ENCODE measurements at regions not wholly inside any gene's neighbourhood (a gene's known extent, or its start where the extent isn't known, plus 50 kb on each side); places are given as distances from the start of the nearest gene placed in this dataset.

GRCh38 chr6:165968408-165968807 is 199.2 kb downstream of the TBXT start:
- Histone ChIP-seq H3K9me3 (no peaks in the 10 kb centered on the region), H3K27ac (no peak overlapping the region), H3K36me3 (no peaks in the 10 kb centered on the region), H3K4me1 (peaks cover 0 to 11% (median 4%) of the 10 kb centered on the region in 4 donors), H3K4me3 (no peak overlapping the region), H3K27me3 (no peaks in the 10 kb centered on the region)
- no peak for DNase-seq
- intact Hi-C loops (cut with DNase I) = no loop called here
- no peak for TF ChIP-seq POLR2A (IDR thresholded peaks at IDR 0.05)
- TF ChIP-seq, protein P1, sequence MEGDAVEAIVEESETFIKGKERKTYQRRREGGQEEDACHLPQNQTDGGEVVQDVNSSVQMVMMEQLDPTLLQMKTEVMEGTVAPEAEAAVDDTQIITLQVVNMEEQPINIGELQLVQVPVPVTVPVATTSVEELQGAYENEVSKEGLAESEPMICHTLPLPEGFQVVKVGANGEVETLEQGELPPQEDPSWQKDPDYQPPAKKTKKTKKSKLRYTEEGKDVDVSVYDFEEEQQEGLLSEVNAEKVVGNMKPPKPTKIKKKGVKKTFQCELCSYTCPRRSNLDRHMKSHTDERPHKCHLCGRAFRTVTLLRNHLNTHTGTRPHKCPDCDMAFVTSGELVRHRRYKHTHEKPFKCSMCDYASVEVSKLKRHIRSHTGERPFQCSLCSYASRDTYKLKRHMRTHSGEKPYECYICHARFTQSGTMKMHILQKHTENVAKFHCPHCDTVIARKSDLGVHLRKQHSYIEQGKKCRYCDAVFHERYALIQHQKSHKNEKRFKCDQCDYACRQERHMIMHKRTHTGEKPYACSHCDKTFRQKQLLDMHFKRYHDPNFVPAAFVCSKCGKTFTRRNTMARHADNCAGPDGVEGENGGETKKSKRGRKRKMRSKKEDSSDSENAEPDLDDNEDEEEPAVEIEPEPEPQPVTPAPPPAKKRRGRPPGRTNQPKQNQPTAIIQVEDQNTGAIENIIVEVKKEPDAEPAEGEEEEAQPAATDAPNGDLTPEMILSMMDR (IDR thresholded peaks at IDR 0.05) = no peak
- no peak for TF ChIP-seq EP300 (IDR thresholded peaks at IDR 0.05)
- WGBS, 2 donors = 86 to 88% methylated on average over 3 of the region's 3 CpGs

DNA sequence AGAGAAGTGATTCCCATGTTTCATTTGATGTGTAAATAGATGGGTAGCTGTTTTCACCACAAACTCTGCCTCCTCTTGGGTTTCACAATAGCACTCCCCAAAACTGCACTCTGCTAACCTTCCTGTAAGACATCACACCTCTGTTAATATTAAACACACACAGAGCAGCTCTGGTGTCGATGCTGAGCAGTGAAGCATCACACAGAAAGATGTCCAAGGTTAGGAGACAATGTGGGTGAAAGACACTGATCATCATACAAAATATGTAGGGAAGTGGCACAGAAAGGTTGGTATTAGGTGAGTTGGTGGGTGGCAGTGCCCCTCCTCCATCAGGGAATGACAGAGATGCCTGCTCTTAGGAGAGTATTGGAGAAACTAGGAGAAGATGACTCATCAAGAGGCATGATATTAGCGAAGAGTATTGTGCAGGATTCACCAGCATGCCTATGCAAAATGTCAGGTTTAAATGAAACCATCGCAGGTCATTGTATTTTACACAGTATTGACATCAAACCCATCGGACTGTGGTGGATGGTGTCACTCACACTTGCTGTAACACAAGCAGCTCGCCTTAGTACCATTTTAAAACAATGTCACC is 199.7 kb downstream of the TBXT start:
- H3K36me3 ChIP-seq = no peaks in the 10 kb centered on the region
- intact Hi-C loops (cut with DNase I) = no loop called here
- DNase-seq = no peak
- no peaks in the 10 kb centered on the region for H3K9me3 ChIP-seq
- H3K27ac ChIP-seq = no peak overlapping the region
- H3K27me3 ChIP-seq = no peaks in the 10 kb centered on the region
- H3K4me3 ChIP-seq = no peak overlapping the region
- WGBS, 2 donors = 89 to 92% methylated on average over 5 of the region's 5 CpGs
- TF ChIP-seq POLR2AphosphoS5 (IDR thresholded peaks at IDR 0.05) = no peak
- TF ChIP-seq, protein P1 (IDR thresholded peaks at IDR 0.05) = no peak
- TF ChIP-seq POLR2A (IDR thresholded peaks at IDR 0.05) = no peak
- no peak for TF ChIP-seq EP300 (IDR thresholded peaks at IDR 0.05)
- peaks cover 0 to 7% (median 3%) of the 10 kb centered on the region in 4 donors for H3K4me1 ChIP-seq

GRCh38 chr6:165963750-165964149 is 203.9 kb downstream of the TBXT start:
- H3K9me3 ChIP-seq = no peaks in the 10 kb centered on the region
- 20 to 67% methylated on average over 6 of the region's 6 CpGs for WGBS, 2 donors
- intact Hi-C loops (cut with DNase I) = no loop called here
- no peaks in the 10 kb centered on the region for H3K27me3 ChIP-seq
- no peak for DNase-seq
- no peak overlapping the region for H3K4me3 ChIP-seq
- TF ChIP-seq EP300 (IDR thresholded peaks at IDR 0.05) = no peak
- no peak for TF ChIP-seq POLR2AphosphoS5 (IDR thresholded peaks at IDR 0.05)
- TF ChIP-seq, protein P1 (IDR thresholded peaks at IDR 0.05) = no peak
- TF ChIP-seq POLR2A (IDR thresholded peaks at IDR 0.05) = no peak
- H3K36me3 ChIP-seq = no peaks in the 10 kb centered on the region
- H3K4me1 ChIP-seq = no peaks in the 10 kb centered on the region
- no peak overlapping the region for H3K27ac ChIP-seq

GRCh38 chr6:165962366-165962765 is 205.3 kb downstream of the TBXT start:
- DNase-seq = no peak

More at GRCh38 chr6:165962366-165962765, 205.3 kb downstream of the TBXT start:
- intact Hi-C loops (cut with DNase I) = no loop called here
- H3K9me3 ChIP-seq = no peaks in the 10 kb centered on the region
- 80 to 82% methylated on average over 7 of the region's 7 CpGs for WGBS, 2 donors
- no peak for TF ChIP-seq EP300 (IDR thresholded peaks at IDR 0.05)
- TF ChIP-seq POLR2AphosphoS5 (IDR thresholded peaks at IDR 0.05) = no peak
- TF ChIP-seq, protein P1 (IDR thresholded peaks at IDR 0.05) = no peak
- no peak for TF ChIP-seq POLR2A (IDR thresholded peaks at IDR 0.05)
- H3K4me1 ChIP-seq = no peaks in the 10 kb centered on the region
- no peak overlapping the region for H3K27ac ChIP-seq
- H3K36me3 ChIP-seq = no peaks in the 10 kb centered on the region
- H3K27me3 ChIP-seq = no peaks in the 10 kb centered on the region
- no peak overlapping the region for H3K4me3 ChIP-seq
